ENCODE measurements at regions not wholly inside any gene's neighbourhood (a gene's known extent, or its start where the extent isn't known, plus 50 kb on each side); places are given as distances from the start of the nearest gene placed in this dataset.

DNA sequence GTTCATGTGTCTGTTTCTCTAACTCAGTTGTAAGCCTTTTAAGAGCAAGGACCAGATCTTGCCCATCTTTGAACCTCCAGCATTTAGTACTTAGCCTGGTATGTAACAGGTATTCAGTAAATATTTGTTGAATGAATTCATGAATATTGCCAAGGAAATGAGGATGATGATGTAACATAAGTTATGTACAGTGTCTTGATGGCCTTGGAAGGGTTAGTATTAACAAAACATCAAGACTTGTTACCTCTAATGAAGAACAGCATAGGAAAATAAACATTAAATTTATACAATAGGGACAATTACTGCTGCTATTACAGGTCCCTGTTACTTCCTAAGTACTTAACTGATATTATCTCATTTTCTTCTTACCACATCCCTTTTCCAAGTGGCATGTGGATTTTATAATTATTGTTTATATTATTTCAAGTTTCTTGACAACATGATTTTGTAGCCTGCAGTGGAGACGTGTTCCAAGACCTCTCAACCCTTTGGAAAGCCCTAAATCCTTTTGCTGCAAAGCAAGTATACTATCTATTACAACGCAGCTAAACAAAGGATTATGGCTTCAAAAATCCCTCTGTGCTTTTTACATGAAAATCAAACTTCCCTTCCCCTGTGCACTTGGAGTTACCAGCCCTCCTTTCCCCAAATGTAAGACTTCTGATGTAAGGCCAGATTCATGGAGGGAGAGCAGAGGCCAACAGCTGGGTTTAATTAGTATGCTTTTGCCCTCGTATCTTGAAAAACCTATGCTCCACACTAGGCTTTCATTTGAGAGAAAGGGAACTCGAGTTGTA, 77.4 kb upstream of the SMIM36 start:
- H3K9me3 ChIP-seq = no peaks in the 10 kb centered on the region
- no peak overlapping the region for H3K4me3 ChIP-seq
- H3K4me1 ChIP-seq = no peaks in the 10 kb centered on the region
- no peaks in the 10 kb centered on the region for H3K36me3 ChIP-seq
- H3K4me2 ChIP-seq = no peak overlapping the region
- no peak for TF ChIP-seq Cebpa-rat (IDR thresholded peaks at IDR 0.05)
- no peak overlapping the region for H3K9ac ChIP-seq
- no peaks in the 10 kb centered on the region for H4K20me1 ChIP-seq
- no peaks in the 10 kb centered on the region for H3K27me3 ChIP-seq
- no peak overlapping the region for H3K27ac ChIP-seq

DNA sequence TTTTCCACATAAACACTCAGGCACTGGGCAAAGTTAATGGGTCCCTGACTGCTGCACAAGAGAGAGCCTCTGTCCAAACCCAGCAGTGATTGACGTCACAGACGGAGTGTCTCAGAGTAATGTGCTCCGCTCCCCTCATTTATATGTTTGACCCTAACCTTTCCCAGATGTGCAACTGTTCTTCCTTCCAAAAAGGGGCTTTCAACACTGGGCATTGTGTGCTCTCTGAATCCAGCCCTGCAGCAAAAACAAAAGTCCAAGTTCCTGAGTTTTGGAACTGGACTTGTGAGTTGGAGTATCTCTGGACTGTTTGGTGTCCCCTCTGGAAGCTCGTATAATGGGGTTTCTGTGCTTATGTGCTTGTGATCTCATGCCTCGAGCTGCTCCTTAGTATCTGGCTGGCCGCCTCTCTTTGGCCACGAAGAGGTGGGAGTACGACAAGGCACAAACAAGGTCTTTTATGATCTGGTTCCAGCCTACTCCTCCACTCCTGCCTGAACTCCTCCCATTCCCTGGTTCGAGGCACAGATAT, 76.4 kb upstream of the SMIM36 start:
- H3K27me3 ChIP-seq = no peaks in the 10 kb centered on the region
- no peak overlapping the region for H3K4me3 ChIP-seq
- TF ChIP-seq Cebpa-rat (IDR thresholded peaks at IDR 0.05) = no peak
- no peak overlapping the region for H3K9ac ChIP-seq
- H3K4me1 ChIP-seq = no peaks in the 10 kb centered on the region
- no peaks in the 10 kb centered on the region for H3K9me3 ChIP-seq
- H3K4me2 ChIP-seq = no peak overlapping the region
- H3K36me3 ChIP-seq = no peaks in the 10 kb centered on the region
- no peaks in the 10 kb centered on the region for H4K20me1 ChIP-seq
- H3K27ac ChIP-seq = no peak overlapping the region

DNA sequence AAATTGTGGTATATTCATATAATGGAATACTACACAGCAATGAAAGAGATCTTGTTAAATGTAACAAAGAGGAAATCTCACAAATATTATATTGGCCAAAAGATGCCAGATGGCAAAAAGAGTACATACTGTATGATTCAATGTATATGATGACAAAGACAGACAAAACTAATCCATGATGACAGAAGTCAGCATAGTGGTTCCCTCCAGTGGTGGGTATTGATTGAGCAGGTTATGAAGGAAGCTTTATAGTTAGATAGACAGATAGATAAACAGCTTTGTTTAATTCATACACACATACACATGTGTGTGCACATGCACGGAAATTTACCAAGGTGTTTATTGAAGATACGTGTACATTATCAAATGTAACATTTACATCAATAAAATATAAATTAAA, 74.4 kb upstream of the SMIM36 start:
- no peak overlapping the region for H3K4me2 ChIP-seq
- H3K4me1 ChIP-seq = no peaks in the 10 kb centered on the region
- no peaks in the 10 kb centered on the region for H3K36me3 ChIP-seq
- no peaks in the 10 kb centered on the region for H3K9me3 ChIP-seq
- H3K9ac ChIP-seq = no peak overlapping the region
- no peak overlapping the region for H3K4me3 ChIP-seq
- no peaks in the 10 kb centered on the region for H4K20me1 ChIP-seq
- no peaks in the 10 kb centered on the region for H3K27me3 ChIP-seq
- TF ChIP-seq Cebpa-rat (IDR thresholded peaks at IDR 0.05) = no peak
- no peak overlapping the region for H3K27ac ChIP-seq

DNA sequence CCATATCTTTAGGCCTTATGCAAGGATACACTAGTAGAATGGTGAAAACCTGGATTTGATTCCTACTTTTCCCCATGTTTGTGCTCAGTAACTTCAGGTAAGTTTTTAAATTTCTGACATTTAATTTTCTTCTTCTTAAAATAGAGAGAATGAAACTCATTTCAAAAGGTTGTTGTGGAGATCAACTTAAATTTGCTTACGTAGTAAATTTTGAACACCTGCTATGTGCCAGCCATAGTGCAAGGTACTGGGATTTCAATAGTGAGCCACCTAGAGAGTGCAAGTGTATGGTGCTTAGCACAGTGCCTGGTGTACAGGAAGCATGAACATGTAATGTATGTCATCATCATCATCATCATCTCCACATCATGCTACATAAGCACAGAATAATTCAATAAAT, 73.6 kb upstream of the SMIM36 start:
- no peaks in the 10 kb centered on the region for H3K9me3 ChIP-seq
- no peak overlapping the region for H3K4me3 ChIP-seq
- no peaks in the 10 kb centered on the region for H4K20me1 ChIP-seq
- no peak overlapping the region for H3K4me2 ChIP-seq
- no peaks in the 10 kb centered on the region for H3K36me3 ChIP-seq
- H3K27me3 ChIP-seq = no peaks in the 10 kb centered on the region
- TF ChIP-seq Cebpa-rat (IDR thresholded peaks at IDR 0.05) = no peak
- H3K4me1 ChIP-seq = no peaks in the 10 kb centered on the region
- no peak overlapping the region for H3K27ac ChIP-seq
- H3K9ac ChIP-seq = no peak overlapping the region

DNA sequence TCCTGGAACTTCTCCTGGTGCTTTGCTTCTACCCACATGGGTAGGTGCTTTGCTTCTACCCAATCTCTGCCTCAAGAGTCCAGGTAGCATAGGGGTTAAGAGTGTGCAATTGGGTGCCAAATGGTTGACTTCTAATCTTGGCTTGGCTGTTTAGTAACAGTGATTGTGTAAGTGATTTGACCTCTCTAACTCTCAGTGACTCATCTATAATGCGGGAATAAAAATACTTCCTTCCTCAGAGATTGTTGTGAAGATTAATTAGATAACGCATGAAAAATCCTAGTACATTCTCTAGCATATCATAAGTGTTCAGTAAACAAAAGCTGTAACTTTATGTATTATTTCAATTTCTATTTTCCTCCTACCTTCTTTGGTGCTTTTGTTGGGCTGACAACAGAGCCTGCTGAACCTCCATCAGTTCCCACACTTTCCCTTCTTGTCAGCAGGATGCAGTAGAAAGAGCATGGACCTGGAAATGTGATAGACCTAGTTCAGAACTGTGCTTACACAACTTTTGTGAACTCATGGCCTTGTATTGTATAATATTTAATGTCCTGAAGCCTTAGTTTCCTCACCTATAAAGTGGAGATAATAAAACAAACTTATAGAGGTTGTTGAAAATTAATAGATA, 72.9 kb upstream of the SMIM36 start:
- Histone ChIP-seq H3K4me1 (no peaks in the 10 kb centered on the region), H3K27ac (no peak overlapping the region), H3K4me2 (no peak overlapping the region), H3K9me3 (no peaks in the 10 kb centered on the region), H3K27me3 (no peaks in the 10 kb centered on the region), H3K4me3 (no peak overlapping the region), H3K9ac (no peak overlapping the region), H4K20me1 (no peaks in the 10 kb centered on the region), H3K36me3 (no peaks in the 10 kb centered on the region)
- no peak for TF ChIP-seq Cebpa-rat (IDR thresholded peaks at IDR 0.05)

DNA sequence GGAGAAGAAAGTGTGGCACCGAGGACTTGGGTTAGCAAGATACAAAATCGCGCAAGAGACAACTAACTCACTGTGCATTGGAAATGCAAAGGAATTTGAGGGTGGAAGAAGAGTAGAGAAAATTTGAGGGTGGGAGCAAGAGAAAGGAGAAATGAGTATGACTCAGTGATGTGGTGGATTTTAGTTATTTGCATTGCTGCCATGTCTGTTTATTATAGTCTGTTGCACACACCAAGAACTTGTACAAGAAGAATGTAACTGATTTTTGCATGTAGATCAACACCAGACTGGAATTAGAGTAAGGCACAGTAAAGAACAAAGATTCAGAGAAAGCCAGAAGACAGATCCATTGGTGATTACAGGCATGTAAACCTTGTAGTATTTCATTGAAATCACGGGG, 71.6 kb upstream of the SMIM36 start:
- no peak overlapping the region for H3K4me3 ChIP-seq
- H4K20me1 ChIP-seq = no peaks in the 10 kb centered on the region
- TF ChIP-seq Cebpa-rat (IDR thresholded peaks at IDR 0.05) = no peak
- no peak overlapping the region for H3K27ac ChIP-seq
- peaks cover under 1% of the 10 kb centered on the region for H3K4me1 ChIP-seq
- no peak overlapping the region for H3K4me2 ChIP-seq
- H3K36me3 ChIP-seq = no peaks in the 10 kb centered on the region
- no peaks in the 10 kb centered on the region for H3K27me3 ChIP-seq
- no peak overlapping the region for H3K9ac ChIP-seq
- H3K9me3 ChIP-seq = no peaks in the 10 kb centered on the region; the same call in 1 of the 2 replicates

DNA sequence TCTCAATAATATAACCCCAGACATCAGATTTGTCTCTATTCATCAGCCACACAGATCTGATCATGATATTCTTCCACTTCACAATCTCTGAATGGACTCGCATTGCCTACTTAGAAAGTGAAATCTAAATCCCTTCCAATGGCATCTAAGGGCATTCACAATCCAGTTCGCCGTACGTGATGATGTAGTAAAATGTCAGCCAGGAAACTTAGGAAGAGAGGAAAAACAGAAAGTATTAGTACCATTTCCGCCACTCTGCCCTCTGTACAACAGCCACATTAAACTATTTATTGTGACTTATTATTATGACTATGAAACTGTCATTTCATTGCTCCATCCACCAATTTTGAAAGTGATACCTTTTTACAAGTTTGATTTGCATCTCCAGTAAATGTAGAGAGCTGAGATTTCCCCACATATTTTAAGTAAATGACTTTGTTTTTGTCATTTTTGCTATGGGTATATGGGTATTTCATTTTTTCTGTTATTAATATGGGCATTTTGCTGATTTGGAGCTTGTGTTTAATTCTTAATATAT, 69.4 kb upstream of the SMIM36 start:
- no peak overlapping the region for H3K4me3 ChIP-seq
- H3K4me2 ChIP-seq = no peak overlapping the region
- TF ChIP-seq Cebpa-rat (IDR thresholded peaks at IDR 0.05) = no peak
- no peak overlapping the region for H3K9ac ChIP-seq
- H3K36me3 ChIP-seq = no peaks in the 10 kb centered on the region
- H4K20me1 ChIP-seq = no peaks in the 10 kb centered on the region
- H3K27me3 ChIP-seq = no peaks in the 10 kb centered on the region
- H3K27ac ChIP-seq = no peak overlapping the region
- peaks cover 18% of the 10 kb centered on the region for H3K4me1 ChIP-seq
- H3K9me3 ChIP-seq = no peaks in the 10 kb centered on the region; the same call in 1 of the 2 replicates

DNA sequence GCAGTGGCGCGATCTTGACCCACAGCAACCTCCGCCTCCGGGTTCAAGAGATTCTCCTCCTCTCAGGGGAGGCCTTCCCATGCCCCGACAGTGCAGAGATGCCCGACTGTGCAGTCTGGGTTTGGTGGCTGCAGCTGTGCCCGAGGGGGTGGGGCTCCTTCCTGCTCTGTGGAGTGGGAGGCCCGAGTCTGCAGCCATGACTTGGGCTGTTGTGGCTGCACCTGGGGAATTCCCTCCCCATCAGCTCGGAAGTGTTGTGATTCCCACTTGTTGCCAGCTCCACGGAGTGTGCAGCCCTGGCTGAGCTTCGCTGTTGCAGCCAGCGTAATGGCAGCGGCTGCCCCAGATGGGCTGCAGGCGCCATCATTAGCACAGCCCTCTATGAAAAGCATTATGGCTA, 66.4 kb upstream of the SMIM36 start:
- H3K4me3 ChIP-seq = no peak overlapping the region; the same call in 1 of the 2 replicates
- H4K20me1 ChIP-seq = no peaks in the 10 kb centered on the region

DNA sequence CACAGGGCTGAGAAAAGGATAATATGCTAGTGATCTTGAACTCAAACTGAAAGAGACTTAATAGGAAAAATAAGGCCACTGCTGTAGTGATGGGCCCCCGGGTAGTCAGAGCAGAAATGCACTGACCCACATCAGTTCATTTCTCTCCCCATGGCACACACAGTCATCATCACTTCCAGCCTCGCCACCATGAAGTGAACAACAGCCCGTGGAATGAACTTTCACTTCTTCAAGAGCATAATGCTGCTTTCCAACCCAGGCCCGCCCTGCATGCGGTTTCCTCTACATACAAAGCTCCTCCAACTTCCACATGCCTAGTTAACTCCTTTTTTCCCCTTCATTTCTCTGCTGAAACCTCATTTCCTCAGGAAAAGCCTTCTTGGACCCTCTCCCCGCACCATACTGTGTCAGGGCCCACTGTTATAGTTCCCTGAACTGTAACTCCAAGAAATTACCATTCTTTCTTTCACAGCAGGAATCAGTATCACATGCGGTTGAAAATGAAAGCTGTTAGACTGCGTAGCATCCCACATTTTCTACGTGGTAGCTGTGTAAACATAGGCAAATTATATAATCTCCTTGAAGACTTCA, 65.8 kb upstream of the SMIM36 start:
- H3K9ac ChIP-seq = peak overlapping the region; percentile 63; the same call in 1 of the 2 replicates
- peak overlapping the region; percentile 72 for H3K4me2 ChIP-seq
- peak overlapping the region; percentile 38; the same call in 1 of the 2 replicates for H3K4me3 ChIP-seq
- no peaks in the 10 kb centered on the region; the same call in 1 of the 2 replicates for H3K9me3 ChIP-seq
- H3K27ac ChIP-seq = peak overlapping the region; percentile 87
- H3K36me3 ChIP-seq = no peaks in the 10 kb centered on the region
- H4K20me1 ChIP-seq = no peaks in the 10 kb centered on the region
- H3K4me1 ChIP-seq = peaks cover 18% of the 10 kb centered on the region
- TF ChIP-seq Cebpa-rat (IDR thresholded peaks at IDR 0.05) = no peak
- H3K27me3 ChIP-seq = no peaks in the 10 kb centered on the region

More for the DNA sequence above, 66.4 kb upstream of the SMIM36 start:
- H3K36me3 ChIP-seq = no peaks in the 10 kb centered on the region
- H3K9me3 ChIP-seq = no peaks in the 10 kb centered on the region; the same call in 1 of the 2 replicates
- peaks cover 18% of the 10 kb centered on the region for H3K4me1 ChIP-seq
- H3K27me3 ChIP-seq = no peaks in the 10 kb centered on the region
- no peak overlapping the region for H3K9ac ChIP-seq
- peak overlapping the region; percentile 87; the same call in 1 of the 2 replicates for H3K27ac ChIP-seq
- TF ChIP-seq Cebpa-rat (IDR thresholded peaks at IDR 0.05) = no peak
- H3K4me2 ChIP-seq = peak overlapping the region; percentile 72

Measured in BLaER1 (cell line).